Gastroesophageal sphincter (tissue), 3 donors: ENCODE measurements at regions not wholly inside any gene's neighbourhood (a gene's known extent, or its start where the extent isn't known, plus 50 kb on each side); places are given as distances from the start of the nearest gene placed in this dataset.

Source experiments
- POLR2A ChIP-seq, 2 donors: fragments of 450-650 bp; IDR thresholded peaks; one replicate each; pipeline ENCODE4 v1.6.1; 2017; ENCODE audit warnings: antibody characterized with exemption in 2 of 2, mild to moderate bottlenecking in 2 of 2, moderate library complexity in 1 of 2
- TF ChIP-seq, protein P1 (sequence below), 4 experiments: fragments of 200-600 bp in 2 of 4; fragments of 450-650 bp in 2 of 4; sonication (generic) in 1 of 4; IDR thresholded peaks; one replicate each; pipeline ENCODE4 v1.5.1; 2017 to 2019; ENCODE audit warnings: antibody characterized with exemption in 4 of 4, mild to moderate bottlenecking in 2 of 4, moderate library complexity in 2 of 4

DNA sequence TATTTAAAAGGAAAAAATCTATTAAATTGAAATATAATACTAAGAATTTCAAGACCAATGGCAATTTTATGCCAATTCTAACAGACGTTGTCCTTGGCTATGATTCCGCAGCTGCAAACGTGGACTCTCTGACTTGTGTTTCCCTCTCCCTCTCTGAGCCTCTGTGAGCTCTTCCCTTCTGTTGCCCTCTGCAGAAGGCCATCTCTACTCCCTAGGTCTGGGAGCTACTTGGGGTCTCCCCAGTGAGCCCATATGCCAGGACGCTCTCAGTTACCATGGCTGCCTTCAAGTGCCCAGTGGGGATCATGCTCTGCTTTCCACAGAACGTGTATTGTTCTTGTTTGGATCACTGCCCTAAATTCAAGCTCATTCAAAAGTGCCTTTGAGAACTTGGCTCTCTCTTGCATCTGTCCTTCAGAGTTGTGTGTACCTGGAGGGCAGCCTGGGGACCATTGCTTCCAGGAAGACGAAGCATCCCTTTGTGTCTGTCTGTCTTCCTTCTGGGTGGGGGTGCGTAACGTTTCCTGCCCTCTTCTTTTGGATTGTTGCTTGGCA lies 97.5 kb upstream of the TSPAN2 start:
- no peak for TF ChIP-seq POLR2A (IDR thresholded peaks at IDR 0.05)
- TF ChIP-seq, protein P1, sequence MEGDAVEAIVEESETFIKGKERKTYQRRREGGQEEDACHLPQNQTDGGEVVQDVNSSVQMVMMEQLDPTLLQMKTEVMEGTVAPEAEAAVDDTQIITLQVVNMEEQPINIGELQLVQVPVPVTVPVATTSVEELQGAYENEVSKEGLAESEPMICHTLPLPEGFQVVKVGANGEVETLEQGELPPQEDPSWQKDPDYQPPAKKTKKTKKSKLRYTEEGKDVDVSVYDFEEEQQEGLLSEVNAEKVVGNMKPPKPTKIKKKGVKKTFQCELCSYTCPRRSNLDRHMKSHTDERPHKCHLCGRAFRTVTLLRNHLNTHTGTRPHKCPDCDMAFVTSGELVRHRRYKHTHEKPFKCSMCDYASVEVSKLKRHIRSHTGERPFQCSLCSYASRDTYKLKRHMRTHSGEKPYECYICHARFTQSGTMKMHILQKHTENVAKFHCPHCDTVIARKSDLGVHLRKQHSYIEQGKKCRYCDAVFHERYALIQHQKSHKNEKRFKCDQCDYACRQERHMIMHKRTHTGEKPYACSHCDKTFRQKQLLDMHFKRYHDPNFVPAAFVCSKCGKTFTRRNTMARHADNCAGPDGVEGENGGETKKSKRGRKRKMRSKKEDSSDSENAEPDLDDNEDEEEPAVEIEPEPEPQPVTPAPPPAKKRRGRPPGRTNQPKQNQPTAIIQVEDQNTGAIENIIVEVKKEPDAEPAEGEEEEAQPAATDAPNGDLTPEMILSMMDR (IDR thresholded peaks at IDR 0.05): no peak
